GM19395 (cell line): ENCODE measurements at regions not wholly inside any gene's neighbourhood (a gene's known extent, or its start where the extent isn't known, plus 50 kb on each side); places are given as distances from the start of the nearest gene placed in this dataset.
A peak's percentile ranks its signal among the peaks of the same experiment; 100 is the strongest.
"Not testable (repeated sequence)": the region's sequence is repeated elsewhere in the genome, so short reads cannot be mapped to it uniquely, and the experiment has no call there.

Source experiments
- ATAC-seq: cut with Tn5 transposase; IDR thresholded peaks from one replicate; pipeline ENCODE4 v1.9.1; 2021; ENCODE audit warnings: mild to moderate bottlenecking, moderate library complexity; ENCODE audit not compliant: unreplicated experiment

GRCh38 chr12:60644076-60644475, 1048.2 kb downstream of the SLC16A7 start:
- ATAC-seq, result no peak

GRCh38 chr12:60666895-60667294, 1071.1 kb downstream of the SLC16A7 start:
- no peak for ATAC-seq

GRCh38 chr12:60672949-60673348, 1077.1 kb downstream of the SLC16A7 start:
- no peak for ATAC-seq

- no peak for ATAC-seq
These were observed 1089.3 kb downstream of the SLC16A7 start for GRCh38 chr12:60684988-60685655.

GRCh38 chr12:60689137-60689536, 1093.3 kb downstream of the SLC16A7 start:
- no peak for ATAC-seq

GRCh38 chr12:60693019-60693626, 1097.3 kb downstream of the SLC16A7 start:
- ATAC-seq, result no peak

- ATAC-seq, result no peak
These were observed 1108.5 kb downstream of the SLC16A7 start for GRCh38 chr12:60704171-60704914.

- ATAC-seq, result no peak
These were observed 1114.4 kb downstream of the SLC16A7 start for GRCh38 chr12:60710246-60710645.

GRCh38 chr12:60714141-60714900, 1118.5 kb downstream of the SLC16A7 start:
- ATAC-seq, result no peak

GRCh38 chr12:60724475-60724874, 1128.6 kb downstream of the SLC16A7 start:
- ATAC-seq, result no peak

- no peak for ATAC-seq
These were observed 1129.2 kb downstream of the SLC16A7 start for GRCh38 chr12:60724984-60725383.

GRCh38 chr12:60752589-60752988, 1156.8 kb downstream of the SLC16A7 start:
- peak; percentile 61 for ATAC-seq

GRCh38 chr12:60758224-60758623, 1162.4 kb downstream of the SLC16A7 start:
- no peak for ATAC-seq

GRCh38 chr12:60760965-60761364, 1165.1 kb downstream of the SLC16A7 start:
- ATAC-seq, result no peak

GRCh38 chr12:60801166-60801565, 1205.3 kb downstream of the SLC16A7 start:
- ATAC-seq, result not testable (repeated sequence)

- no peak for ATAC-seq
These were observed 1207.3 kb downstream of the SLC16A7 start for GRCh38 chr12:60803147-60803546.

GRCh38 chr12:60805364-60805763, 1209.5 kb downstream of the SLC16A7 start:
- no peak for ATAC-seq

- no peak for ATAC-seq
These were observed 1224.0 kb downstream of the SLC16A7 start for GRCh38 chr12:60819794-60820193.

- ATAC-seq, result no peak
These were observed 1226.8 kb downstream of the SLC16A7 start for GRCh38 chr12:60822580-60822979.

GRCh38 chr12:60830381-60830780, 1234.6 kb downstream of the SLC16A7 start:
- no peak for ATAC-seq

- ATAC-seq, result no peak
These were observed 1236.5 kb downstream of the SLC16A7 start for GRCh38 chr12:60832290-60832689.
